Left ventricle myocardium inferior (tissue), 1 donor: ENCODE measurements at regions not wholly inside any gene's neighbourhood (a gene's known extent, or its start where the extent isn't known, plus 50 kb on each side); places are given as distances from the start of the nearest gene placed in this dataset.
"Not testable (repeated sequence)": the region's sequence is repeated elsewhere in the genome, so short reads cannot be mapped to it uniquely, and the experiment has no call there.

ENCODE experiments used
- DNase-seq: peaks from one replicate; pipeline ENCODE4 v3.0.0-alpha.2; 2020
- H3K27ac ChIP-seq: fragments of 200-600 bp; replicated peaks from 2 replicates; pipeline ENCODE4 v1.8.0; 2021
- H3K27me3 ChIP-seq: fragments of 200-600 bp; 2 replicates; pipeline ENCODE4 v1.8.0; 2021; ENCODE audit warnings: low read depth
- H3K36me3 ChIP-seq: fragments of 200-600 bp; 2 replicates; pipeline ENCODE4 v1.8.0; 2021
- H3K4me1 ChIP-seq: fragments of 200-600 bp; 2 replicates; pipeline ENCODE4 v1.8.0; 2021
- H3K4me3 ChIP-seq: fragments of 200-600 bp; 2 replicates; pipeline ENCODE4 v1.8.0; 2021; ENCODE audit warnings: mild to moderate bottlenecking, moderate library complexity
- H3K9me3 ChIP-seq: fragments of 200-600 bp; replicated peaks from 2 replicates; pipeline ENCODE4 v1.8.0; 2021
- CTCF ChIP-seq: fragments of 200-600 bp; IDR thresholded peaks from 2 replicates; pipeline ENCODE4 v1.8.0; 2021; ENCODE audit warnings: antibody characterized with exemption, mild to moderate bottlenecking, borderline replicate concordance
- intact Hi-C: fragments of 100-400 bp; cut with micrococcal nuclease; formaldehyde crosslinking; loops from one replicate; pipeline ENCODE4 v1.11.0; 2022
- donor health status: DM: no; HTN: yes; CAD: no; lungs with severe emphysema.

DNA sequence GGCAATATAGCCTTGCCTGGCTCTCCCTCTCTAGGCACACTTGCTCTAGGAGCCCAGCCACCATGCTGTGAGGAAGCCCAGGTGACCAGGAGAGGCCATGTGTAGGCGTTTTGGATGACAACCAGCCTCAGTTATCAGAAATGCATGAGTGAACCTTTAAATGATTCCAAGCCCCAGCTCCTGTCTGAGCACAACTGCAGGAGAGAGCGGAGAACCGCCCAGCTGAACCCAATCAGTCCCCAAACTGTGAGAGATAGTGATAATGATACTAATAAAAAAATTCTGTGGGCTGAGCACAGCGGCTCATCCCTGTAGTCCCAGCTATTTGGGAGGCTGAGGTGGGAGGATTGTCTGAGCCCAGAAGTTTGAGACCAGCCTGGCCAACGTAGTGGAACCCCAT lies 83.8 kb upstream of the TOX2 start:
- Histone ChIP-seq H3K4me1 (no peaks in the 10 kb centered on the region), H3K4me3 (no peak overlapping the region), H3K9me3 (peaks cover 9% of the 10 kb centered on the region), H3K27ac (no peak overlapping the region), H3K36me3 (no peaks in the 10 kb centered on the region), H3K27me3 (peaks cover 71% of the 10 kb centered on the region)
- DNase-seq, result no peak
- no peak for TF ChIP-seq CTCF
- intact Hi-C loops, result no loop called here

DNA sequence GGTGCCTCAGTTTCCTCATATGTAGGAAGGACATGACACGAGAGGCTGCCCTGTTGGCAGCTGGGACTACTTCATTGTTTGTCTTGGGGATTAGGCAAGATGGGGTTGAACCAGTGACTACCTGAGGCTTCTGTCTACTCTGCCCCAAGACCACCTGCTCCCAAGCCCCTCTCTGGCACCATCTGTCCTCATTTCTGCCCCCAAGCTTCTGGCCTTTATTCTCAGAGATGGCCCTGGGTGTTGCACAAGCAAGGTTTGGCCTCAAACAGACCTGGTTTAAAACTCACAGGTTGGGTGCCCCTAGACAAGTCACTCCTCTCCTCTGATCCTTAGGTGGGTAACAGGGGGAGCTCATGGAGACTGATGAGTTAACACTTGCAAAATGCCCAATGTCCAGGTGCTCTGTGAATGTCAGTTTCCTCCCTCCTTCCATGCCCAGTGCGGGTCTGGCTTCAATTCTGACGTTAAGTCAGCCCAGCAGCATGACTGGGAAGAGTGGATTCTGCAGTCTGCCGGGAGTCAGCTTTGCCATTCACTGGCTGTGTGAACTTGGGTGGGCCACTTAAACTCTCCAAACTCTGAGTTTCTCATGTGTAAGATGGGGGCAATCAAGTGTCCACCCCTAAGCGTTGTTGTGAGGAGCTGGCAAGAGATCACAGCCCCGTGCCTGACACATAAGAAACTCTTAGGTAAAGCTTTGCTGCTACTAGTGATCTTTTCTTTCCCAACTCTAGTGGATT lies 84.5 kb upstream of the TOX2 start:
- Histone ChIP-seq H3K27me3 (peaks cover 79% of the 10 kb centered on the region), H3K27ac (no peak overlapping the region), H3K4me3 (no peak overlapping the region), H3K36me3 (no peaks in the 10 kb centered on the region), H3K9me3 (peaks cover 9% of the 10 kb centered on the region), H3K4me1 (no peaks in the 10 kb centered on the region)
- DNase-seq, result no peak
- intact Hi-C loops, result no loop called here
- TF ChIP-seq CTCF, result no peak

DNA sequence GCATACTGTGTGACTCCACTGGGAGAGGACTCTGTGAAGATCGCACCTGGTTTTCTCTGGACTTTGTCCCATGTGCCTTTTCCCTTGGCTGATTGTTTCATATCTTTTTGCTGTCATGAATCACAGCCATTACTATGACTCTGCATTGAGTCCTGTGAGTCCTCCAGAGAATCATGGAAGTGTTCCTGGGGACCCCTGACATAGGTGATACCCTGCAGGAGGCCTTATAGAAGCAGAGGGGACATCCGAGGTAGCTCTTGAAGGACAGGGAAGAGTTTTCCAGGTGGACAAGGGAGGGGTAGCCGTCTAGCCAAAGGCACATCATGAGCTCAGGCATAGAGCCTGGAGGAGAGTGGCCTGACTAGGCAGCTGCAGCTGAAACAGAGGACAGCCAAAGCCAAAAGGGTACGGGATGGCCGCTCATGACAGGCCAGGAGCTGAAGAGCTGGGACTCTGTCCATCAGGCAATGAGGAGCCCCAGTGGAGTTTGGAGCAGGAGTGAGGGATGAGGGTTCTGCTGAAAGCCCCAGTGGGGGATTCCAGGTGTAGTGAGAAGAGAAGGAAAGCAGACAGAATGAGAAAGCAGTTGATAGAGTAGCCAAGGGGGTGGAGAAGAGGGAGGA lies 86.6 kb upstream of the TOX2 start:
- intact Hi-C loops, result no loop called here
- H3K27me3 ChIP-seq, result peaks cover 86% of the 10 kb centered on the region
- no peak for TF ChIP-seq CTCF
- DNase-seq, result no peak
- H3K36me3 ChIP-seq, result no peaks in the 10 kb centered on the region
- H3K9me3 ChIP-seq, result peaks cover 9% of the 10 kb centered on the region
- no peak overlapping the region for H3K27ac ChIP-seq
- H3K4me1 ChIP-seq, result no peaks in the 10 kb centered on the region
- no peak overlapping the region for H3K4me3 ChIP-seq

DNA sequence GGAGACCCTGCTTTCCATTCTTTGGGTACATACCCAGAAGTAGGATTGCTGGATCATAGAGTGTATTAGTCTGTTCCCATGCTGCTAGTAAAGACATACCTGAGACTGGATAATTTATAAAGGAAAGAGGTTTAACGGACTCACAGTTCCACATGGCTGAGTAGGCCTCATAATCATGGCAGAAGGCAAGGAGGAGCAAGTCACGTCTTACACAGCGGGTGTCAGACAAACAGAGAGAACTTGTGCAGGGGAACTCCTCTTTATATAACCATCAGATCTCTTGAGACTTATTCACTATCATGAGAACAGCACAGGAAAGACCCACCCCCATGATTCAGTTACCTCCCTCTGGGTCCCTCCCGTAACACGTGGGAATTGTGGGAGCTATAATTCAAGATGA lies 87.7 kb upstream of the TOX2 start:
- H3K27ac ChIP-seq, H3K9me3 ChIP-seq, H3K4me1 ChIP-seq, H3K4me3 ChIP-seq, intact Hi-C loops, DNase-seq, H3K36me3 ChIP-seq: not testable (repeated sequence)
- H3K27me3 ChIP-seq, result peaks cover 81% of the 10 kb centered on the region

DNA sequence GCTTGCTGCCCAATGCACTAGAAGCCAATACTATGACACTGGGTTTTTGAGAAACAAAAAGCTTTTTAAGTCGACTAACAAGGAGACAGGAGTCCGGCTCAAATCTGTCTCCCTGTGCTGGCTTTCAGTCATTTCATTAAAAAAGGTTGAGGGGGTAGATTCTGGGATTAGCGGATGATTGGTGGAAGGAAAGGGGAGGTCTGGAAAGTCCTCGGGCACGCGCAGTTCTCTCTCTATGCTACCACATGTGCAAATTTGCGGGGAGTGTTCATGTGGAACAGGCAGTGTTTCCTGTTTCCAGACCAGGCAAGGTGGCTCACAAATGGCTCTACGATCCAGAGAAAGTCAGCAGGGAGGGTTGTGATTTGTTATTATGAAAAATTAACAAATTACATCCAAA lies 89.1 kb upstream of the TOX2 start:
- no peaks in the 10 kb centered on the region for H3K36me3 ChIP-seq
- no peaks in the 10 kb centered on the region for H3K4me1 ChIP-seq
- peaks cover 3% of the 10 kb centered on the region for H3K9me3 ChIP-seq
- no peak for TF ChIP-seq CTCF
- intact Hi-C loops, result no loop called here
- H3K4me3 ChIP-seq, result no peak overlapping the region
- H3K27me3 ChIP-seq, result peaks cover 68% of the 10 kb centered on the region
- H3K27ac ChIP-seq, result no peak overlapping the region
- DNase-seq, result no peak

DNA sequence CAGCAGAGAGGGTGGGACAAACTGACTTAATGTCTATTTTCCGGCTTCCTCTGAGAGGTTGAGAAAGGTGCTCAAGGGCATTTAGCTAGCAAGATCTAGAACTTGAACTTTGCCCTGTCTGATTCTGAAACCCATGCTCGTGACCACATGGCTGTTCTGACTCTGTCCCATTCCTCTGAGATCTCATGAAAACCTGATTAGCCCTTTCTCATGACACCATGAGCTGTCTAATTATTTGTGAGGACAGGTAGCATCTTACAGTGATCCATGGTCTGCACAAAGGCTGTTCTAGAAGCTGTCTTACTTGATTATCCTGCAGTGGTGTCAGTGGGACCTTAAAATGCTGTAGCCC lies 89.6 kb upstream of the TOX2 start:
- peaks cover 62% of the 10 kb centered on the region for H3K27me3 ChIP-seq
- intact Hi-C loops, result no loop called here
- no peak for DNase-seq
- no peak overlapping the region for H3K4me3 ChIP-seq
- no peaks in the 10 kb centered on the region for H3K4me1 ChIP-seq
- no peaks in the 10 kb centered on the region for H3K36me3 ChIP-seq
- no peak for TF ChIP-seq CTCF
- H3K9me3 ChIP-seq, result no peaks in the 10 kb centered on the region
- H3K27ac ChIP-seq, result no peak overlapping the region
